ENCODE measurements at regions not wholly inside any gene's neighbourhood (a gene's known extent, or its start where the extent isn't known, plus 50 kb on each side); places are given as distances from the start of the nearest gene placed in this dataset.
"Not testable (repeated sequence)": the region's sequence is repeated elsewhere in the genome, so short reads cannot be mapped to it uniquely, and the experiment has no call there.

DNA sequence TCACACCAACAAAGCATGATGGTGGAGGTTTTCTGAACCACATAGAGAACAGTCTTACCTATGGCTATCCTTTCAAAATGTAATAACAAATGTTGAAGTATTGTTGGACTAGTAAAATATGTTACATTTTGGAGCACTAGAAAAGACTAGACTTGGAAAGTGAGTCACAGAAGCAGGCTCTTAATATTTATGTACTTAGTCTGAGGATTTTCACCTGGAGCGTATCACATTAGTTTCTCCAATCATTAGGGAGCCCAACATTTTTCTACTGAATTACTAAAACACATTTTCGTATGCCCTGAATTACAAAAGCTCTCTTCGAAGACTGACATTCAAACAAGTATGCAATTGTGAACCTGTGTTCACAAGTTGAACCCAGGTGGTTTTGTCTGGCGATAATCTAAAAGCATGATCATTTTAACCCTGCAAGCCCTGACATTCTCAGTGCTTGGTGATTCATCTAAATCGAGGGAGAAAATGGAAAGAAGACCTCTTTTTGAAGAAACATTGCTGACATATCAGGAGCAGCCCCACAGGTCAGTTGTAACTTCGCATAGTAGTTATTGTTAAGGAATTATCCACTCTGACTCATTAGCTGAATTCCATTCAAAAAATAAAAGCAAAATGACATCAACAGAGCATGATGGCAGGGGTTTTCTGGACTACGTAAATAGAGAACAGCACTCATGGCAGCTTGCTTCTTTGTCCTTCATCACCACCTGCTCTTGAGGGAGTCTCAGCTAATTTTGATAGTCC is 679.8 kb upstream of the NECTIN3 start:
- ATAC-seq (no peak), DNase-seq (ENCODE audit: low spot score) (no peak)
- intact Hi-C loops (cut with DNase I): loop anchor here (5.0 kb wide), 1 partner anchor 1095 kb away; no protein-coding TSS in a partner anchor

DNA sequence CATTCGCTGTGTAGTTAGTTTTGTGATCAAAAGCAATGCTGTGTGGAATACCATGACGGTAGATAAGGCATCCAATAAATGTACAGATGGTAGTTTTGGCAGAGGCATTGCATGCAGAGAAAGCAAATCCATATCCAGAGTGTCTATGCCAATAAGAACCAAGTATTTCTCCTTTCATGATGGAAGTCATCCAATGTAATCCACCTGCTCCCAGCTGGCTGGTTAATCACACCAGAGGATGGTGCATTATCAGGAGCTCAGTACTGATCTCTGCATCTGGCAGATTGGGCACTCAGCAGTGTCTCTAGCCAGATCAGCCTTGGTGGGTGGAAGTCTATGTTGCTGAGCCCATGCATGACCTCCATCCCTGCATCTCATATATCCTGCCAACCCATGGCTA is 677.7 kb upstream of the NECTIN3 start:
- no peak for ATAC-seq
- intact Hi-C loops (cut with DNase I): loop anchor here (5.0 kb wide), 1 partner anchor 1097 kb away; no protein-coding TSS in a partner anchor

DNA sequence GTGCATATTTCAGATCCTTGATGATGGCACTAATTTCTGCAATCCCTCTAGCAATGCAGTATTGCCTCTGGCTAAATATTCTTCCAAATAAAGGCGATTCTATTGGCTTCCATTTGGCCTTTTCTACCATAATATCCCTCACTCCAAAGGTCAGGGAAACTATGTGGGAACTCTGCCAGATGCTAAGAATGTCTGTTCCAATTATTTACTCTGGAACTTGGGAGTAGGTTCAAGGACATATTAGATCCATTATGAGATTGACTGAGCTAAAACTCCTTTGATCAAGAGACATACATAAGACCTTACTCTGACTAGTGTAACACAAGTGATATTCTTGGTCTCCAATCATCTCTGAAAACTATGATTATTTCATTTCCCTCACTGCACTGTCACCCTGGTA is 674.5 kb upstream of the NECTIN3 start:
- intact Hi-C loops (cut with DNase I): no loop called here
- no peak for DNase-seq (ENCODE audit: low spot score)
- ATAC-seq: no peak

More for the DNA sequence above, 677.7 kb upstream of the NECTIN3 start:
- DNase-seq (ENCODE audit: low spot score): no peak

DNA sequence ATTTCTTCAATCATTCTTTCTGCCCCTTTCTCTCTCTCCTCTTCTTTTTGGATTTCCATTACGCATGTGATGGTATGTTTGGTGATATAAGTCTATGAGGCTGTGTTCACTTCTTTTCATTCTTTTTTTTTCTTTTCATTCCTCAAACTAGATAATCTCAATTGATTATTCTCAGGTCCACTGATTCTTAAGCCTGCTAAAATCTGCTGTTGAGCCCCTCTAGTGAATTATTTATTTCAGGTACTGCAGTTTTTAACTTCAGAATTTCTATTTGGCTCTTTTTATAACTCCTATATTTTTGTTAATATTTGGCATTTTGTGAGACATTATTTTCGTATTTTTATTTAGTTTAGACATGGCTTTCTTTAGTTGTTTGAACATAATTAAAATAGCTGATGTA is 671.3 kb upstream of the NECTIN3 start:
- no peak for ATAC-seq
- DNase-seq (ENCODE audit: low spot score): no peak
- intact Hi-C loops (cut with DNase I): no loop called here

DNA sequence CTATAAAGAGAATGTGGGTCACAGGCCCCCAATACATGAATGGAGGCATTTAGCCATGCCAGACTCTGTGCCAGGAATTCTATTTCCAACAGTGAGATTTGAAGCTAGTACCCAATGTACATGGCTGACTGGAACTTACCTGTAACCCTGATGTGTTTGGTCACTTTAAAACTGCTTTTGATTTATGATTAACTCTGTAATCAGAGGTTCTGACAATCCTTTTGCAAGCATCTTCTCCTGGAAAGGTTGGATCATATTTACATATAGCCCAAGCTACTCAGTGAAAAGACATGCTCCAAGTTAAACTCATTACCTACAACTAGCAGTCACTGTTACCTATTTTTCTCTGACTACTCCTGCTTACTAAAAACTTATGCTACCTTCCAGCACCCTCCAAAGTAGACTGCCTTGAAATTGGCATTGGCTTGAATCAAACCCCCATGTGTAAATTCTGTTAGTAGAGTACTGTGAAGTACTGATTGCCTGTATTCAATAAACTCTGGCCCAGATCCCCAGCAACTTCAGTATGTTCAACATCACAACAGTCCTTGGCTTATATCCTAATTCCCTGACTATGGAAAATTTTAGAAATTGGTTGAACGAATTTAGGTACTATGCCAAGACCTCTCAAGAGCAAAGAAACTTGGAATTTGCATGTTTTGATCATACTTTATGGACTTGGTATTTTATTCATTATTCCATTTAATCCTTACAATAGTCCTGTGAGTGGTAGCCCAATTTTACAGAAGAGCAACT is 665.6 kb upstream of the NECTIN3 start:
- ATAC-seq: no peak
- intact Hi-C loops (cut with DNase I): no loop called here
- DNase-seq (ENCODE audit: low spot score): no peak

DNA sequence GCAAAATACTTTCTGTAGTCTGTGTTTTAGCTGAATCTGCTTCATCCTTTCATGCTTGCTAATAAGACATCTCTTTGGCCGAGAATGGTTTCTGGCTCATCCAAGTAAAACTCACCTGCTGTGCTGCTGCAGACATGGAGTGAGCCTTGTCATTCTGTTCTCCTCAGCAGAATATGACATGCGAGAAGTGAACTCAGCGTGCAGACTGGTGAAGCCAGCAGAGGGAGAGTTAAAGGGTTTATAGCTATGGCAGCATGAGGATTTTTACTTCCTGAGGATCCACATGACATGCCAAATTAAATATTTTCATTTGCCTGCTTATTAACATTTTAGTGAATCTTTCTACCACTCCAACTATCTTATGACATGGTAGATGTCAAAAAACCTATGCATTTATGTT is 658.4 kb upstream of the NECTIN3 start:
- no peak for DNase-seq (ENCODE audit: low spot score)
- no peak for ATAC-seq
- intact Hi-C loops (cut with DNase I): no loop called here

DNA sequence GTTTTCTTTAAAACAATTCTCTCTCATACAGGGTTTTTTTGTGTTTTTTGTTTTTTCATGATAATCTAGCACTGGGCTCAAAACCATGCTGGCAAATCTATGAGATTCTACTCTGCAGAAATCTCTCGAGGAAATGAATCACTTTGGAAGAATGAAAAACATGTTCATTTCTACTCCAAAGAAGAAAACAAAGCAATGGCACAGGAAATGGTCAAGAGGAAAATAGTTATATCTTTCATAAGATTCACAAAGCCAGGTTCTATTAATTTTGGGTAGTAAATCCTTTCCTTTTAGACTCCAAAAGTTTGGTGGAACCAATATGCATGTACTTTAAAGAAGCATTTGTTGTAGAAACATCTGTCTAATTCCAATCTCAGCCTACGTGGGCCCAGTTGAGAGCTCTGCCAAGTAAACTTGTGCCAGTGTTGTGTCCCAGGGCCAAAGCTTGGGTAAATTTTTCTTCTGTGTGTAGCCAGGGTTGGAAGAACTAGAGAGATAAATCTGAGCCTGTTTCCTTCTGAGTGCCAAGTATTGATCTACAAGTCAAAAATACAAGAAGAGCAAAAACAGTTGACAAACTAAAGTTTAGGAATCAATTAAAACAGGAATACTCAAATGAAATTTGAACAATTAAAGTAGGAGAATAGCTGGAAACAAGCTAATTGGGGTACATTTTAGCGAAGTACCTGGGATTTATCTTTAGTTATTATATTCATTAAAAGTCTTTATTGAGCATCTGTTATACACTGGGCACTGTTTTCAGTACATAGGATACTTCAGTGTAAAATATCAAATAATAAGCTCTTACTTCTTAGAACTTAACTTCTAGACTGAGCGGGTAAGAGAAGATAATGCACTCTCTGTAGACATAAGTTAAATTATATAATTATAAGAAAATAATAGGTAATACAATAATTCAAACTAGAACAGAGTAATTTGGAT is 657.5 kb upstream of the NECTIN3 start:
- intact Hi-C loops (cut with DNase I): no loop called here
- no peak for DNase-seq (ENCODE audit: low spot score)
- ATAC-seq: peak; percentile 73

DNA sequence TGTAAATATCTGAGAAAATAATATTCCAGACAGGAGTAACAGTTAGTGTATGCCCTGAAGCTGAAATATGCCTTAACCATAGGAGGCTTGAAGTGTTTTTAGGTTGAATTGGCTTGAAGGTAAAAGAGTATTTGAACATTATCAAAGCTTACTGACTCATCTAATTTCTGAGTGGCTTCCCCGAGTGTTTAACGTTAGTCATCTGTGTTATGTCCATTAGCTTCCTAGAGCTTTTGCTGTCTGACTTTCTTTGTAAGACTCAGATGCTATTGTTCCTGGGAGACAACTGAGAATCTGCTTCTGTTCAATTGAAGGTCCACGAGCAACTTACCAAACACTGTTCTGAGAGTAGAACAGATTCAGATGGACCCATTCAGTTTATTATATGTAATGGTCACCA is 656.8 kb upstream of the NECTIN3 start:
- DNase-seq (ENCODE audit: low spot score) (no peak), ATAC-seq (no peak)
- intact Hi-C loops (cut with DNase I): no loop called here

DNA sequence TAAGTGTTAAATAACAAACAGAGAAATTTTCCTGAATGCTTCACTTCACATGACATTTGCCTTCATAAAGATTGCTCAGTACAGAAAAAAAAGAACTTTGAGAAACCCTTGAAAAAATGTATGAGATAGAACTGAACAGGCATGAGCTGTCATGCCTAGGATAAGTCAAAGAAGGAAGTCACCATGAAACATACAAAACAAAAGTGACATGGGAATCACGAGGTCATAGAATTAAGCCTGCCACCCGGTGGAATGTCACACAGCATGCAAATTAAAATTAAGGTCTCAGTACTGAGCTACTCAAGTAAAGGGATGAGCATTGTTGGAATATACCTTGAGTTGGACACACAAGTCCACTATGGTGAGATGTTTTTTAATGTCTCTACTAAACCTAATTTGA is 652.5 kb upstream of the NECTIN3 start:
- no peak for ATAC-seq
- intact Hi-C loops (cut with DNase I): no loop called here
- no peak for DNase-seq (ENCODE audit: low spot score)

DNA sequence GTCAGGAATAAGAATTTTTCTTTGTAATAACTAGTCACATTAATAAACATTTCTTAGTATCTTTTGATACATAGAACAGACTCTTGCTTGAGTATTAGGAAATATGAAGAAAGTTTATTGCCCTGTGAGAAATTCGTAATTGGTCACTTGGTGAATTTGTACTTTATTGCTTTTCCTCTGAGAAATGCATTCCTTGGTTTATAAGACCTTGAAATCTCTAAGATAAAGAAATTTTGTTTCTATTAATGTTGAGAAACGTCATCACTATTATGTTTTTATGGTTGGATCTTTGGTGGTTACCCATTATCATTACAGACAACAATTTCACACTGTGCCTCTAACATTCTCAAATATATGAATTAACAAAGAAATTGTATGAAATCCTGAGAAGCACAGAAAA is 652.0 kb upstream of the NECTIN3 start:
- intact Hi-C loops (cut with DNase I): no loop called here
- DNase-seq (ENCODE audit: low spot score) (no peak), ATAC-seq (no peak)

DNA sequence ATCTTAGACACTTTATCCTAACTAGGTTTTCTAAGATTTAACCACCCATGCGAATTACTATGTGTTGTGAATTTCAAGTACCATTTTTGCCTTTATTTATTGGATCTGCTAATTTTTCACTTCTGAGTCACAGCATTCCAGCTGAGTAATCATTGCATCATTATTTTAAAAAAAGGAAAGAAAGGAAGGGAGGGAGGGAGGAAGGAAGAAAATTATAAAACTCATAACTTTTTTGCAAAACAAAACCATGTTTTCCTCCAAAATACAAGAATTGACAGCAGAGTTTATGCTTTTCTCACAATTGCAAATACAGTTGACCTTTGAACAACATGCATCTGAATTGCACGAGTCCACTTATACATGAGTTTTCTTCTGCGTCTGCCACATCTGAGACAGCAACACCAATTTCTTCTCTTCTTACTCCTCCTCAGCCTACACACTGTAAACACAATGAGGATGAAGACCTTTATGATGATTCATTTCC is 651.4 kb upstream of the NECTIN3 start:
- intact Hi-C loops (cut with DNase I): no loop called here
- DNase-seq (ENCODE audit: low spot score): no peak
- ATAC-seq: peak; percentile 50

DNA sequence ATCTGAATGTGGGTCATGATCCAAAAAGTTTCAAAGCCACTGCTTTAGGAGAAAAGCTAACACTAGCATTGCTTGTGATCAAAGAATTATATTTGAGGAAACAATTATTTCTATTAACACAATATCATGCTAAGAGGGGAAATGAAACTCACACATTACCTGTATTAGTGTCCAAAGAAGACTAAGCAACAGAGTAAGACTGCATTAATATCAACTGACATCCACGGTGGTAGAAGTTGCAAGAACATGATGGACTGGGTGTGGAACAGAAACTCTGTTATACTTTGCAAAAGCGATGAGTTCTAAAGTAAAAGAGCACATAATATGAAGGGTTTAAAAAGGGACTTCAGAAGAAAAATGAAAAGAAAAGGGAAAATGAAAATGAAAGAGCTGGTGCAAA is 648.3 kb upstream of the NECTIN3 start:
- ATAC-seq (no peak), DNase-seq (ENCODE audit: low spot score) (no peak)
- intact Hi-C loops (cut with DNase I): no loop called here

DNA sequence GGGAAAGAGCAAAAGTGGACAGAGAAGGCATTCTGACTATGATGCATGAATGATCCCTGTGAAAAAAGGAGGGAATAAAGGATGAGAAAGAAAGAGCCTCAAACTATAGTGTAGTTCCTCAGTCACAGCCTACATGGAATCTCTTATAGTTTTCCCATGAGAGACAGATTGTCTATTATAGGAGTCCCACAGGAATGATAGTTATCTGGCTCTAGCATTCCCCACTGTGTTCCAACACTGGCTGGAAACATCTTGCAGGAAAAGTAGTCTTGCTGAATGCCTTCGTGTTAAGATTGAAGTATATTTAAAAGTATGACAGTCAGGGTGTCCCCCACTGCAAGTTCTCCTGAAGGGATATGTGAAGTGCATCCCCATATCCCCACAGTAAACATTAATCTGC is 641.5 kb upstream of the NECTIN3 start:
- intact Hi-C loops (cut with DNase I): no loop called here
- ATAC-seq (no peak), DNase-seq (ENCODE audit: low spot score) (no peak)

DNA sequence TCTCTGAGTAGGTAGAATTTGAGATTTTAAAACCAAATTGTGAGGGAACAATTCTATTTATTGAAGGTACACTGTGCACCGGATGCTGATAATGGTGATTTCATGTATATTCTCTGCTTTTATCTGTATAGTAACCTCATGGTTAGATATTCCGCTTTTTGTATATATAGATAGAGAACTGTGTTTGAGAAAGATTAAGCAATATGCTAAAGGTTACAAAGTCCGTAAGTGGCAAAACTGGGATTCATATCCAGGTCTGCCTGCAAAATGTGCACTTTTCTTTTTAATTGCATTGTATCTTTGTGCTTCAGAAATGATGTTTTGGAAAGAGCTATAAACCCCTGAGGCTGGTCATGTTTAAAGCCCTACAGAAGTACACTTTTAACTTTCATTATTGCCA is 635.4 kb upstream of the NECTIN3 start:
- no peak for ATAC-seq
- intact Hi-C loops (cut with DNase I): no loop called here
- DNase-seq (ENCODE audit: low spot score): no peak

DNA sequence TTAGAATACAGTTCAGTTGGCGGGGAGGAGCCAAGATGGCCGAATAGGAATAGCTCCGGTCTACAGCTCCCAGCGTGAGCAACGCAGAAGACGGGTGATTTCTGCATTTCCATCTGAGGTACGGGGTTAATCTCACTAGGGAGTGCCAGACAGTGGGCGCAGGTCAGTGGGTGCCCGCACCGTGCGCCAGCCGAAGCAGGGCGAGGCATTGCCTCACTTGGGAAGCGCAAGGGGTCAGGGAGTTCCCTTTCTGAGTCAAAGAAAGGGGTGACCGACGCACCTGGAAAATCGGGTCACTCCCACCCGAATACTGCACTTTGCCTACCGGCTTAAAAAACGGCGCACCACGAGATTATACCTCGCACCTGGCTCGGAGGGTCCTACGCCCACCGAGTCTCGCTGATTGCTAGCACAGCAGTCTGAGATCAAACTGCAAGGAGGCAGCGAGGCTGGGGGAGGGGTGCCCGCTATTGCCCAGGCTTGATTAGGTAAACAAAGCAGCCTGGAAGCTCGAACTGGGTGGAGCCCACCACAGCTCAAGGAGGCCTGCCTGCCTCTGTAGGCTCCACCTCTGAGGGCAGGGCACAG is 631.5 kb upstream of the NECTIN3 start:
- intact Hi-C loops (cut with DNase I); DNase-seq (ENCODE audit: low spot score); ATAC-seq: not testable (repeated sequence)

DNA sequence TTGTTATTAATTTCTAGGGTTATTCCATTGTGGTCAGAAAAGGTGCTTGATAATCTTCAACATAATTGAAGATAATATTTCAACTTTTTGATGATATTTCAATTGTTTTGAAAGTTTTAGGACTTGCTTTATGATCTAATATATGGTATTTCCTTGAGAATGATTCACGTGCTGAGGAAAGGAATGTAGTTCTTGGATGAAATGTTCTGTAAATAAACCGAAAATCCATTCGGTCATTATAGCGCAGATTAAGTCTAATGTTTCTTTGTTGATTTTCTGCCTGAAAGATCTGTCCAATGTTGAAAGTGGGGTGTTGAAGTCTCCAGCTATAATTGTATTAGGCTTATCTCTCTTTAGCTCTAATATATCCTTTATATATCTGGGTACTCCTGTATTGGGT is 617.5 kb upstream of the NECTIN3 start:
- intact Hi-C loops (cut with DNase I): no loop called here
- DNase-seq (ENCODE audit: low spot score) (no peak), ATAC-seq (no peak)

DNA sequence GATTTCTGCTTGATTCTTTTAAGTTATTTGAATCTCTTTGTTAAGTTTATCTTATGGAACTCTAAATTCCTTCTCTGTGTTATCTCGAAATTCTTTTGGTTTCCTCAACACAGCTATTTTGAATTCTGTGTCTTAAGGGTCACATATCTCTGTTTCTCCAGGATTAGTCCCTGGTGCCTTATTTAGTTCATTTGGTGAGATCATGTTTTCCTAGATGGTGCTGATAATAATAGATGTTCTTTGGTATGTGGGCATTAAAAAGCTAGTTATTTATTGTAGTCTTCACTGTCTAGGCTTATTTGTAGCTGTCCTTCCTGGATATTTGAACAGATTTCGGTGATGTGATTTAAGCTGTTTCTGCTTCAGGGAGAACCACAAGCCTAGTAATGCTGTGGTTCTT is 615.6 kb upstream of the NECTIN3 start:
- no peak for ATAC-seq
- intact Hi-C loops (cut with DNase I): no loop called here
- no peak for DNase-seq (ENCODE audit: low spot score)

DNA sequence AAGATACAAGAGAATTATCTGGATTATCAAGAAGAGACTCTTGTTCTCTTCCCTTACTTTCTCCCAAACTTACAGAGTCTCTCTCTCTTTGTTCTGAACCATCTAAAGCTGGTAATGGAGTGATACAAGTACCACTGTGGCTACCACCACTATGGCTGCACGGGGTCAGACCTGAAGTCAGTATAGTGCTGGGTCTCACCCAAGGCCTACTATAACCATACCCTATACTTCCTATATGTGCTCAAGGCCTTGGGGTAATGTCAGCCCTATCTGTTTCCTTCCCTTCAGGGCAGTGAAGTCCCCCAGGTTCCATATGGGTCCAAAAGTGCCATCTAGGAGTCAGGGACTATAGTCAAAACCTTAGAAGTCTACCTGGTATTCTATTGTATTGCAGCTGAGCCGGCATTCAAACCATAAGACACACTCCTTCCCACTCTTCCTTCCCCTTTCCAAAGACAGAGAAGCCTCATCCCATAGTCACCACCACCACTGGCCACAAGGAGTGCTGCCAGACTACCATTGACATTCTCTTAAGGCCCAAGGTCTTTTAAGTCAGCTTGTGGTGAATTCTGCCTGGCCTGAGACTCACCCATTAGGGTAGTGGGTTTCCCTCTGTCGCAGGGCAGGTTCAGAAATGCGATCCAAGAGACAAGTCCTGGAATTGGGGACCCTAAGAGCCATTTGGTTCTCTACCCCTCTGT is 615.0 kb upstream of the NECTIN3 start:
- DNase-seq (ENCODE audit: low spot score) (no peak), ATAC-seq (no peak)
- intact Hi-C loops (cut with DNase I): no loop called here
